Adipocyte (in vitro differentiated cells): ENCODE measurements at regions not wholly inside any gene's neighbourhood (a gene's known extent, or its start where the extent isn't known, plus 50 kb on each side); places are given as distances from the start of the nearest gene placed in this dataset.
"Not testable (repeated sequence)": the region's sequence is repeated elsewhere in the genome, so short reads cannot be mapped to it uniquely, and the experiment has no call there.

Source experiments
- DNase-seq: peaks from one replicate; pipeline ENCODE4 v3.0.0-alpha.2; 2015; ENCODE audit warnings: low read depth
- H3K27me3 ChIP-seq: replicated peaks from 2 replicates; pipeline ENCODE4 v1.7.0; 2013; ENCODE audit warnings: mild to moderate bottlenecking, low read length, moderate library complexity; ENCODE audit not compliant: control insufficient read depth, insufficient read depth
- H3K36me3 ChIP-seq: 2 replicates; pipeline ENCODE4 v1.7.0; 2013; ENCODE audit warnings: low read length, mild to moderate bottlenecking, moderate library complexity; ENCODE audit not compliant: control insufficient read depth, insufficient read depth, severe bottlenecking
- H3K4me1 ChIP-seq: 2 replicates; pipeline ENCODE4 v1.7.0; 2013; ENCODE audit warnings: mild to moderate bottlenecking, low read length, moderate library complexity; ENCODE audit not compliant: control insufficient read depth, insufficient read depth
- H3K4me3 ChIP-seq: 2 replicates; pipeline ENCODE4 v1.7.0; 2013; ENCODE audit warnings: mild to moderate bottlenecking, low read length, moderate library complexity
- H3K9ac ChIP-seq: 2 replicates; pipeline ENCODE4 v1.7.0; 2013; ENCODE audit warnings: mild to moderate bottlenecking, low read length, moderate library complexity
- H3K9me3 ChIP-seq: 2 replicates; pipeline ENCODE4 v1.7.0; 2013; ENCODE audit warnings: mild to moderate bottlenecking, low read length, moderate library complexity; ENCODE audit not compliant: control insufficient read depth

GRCh38 chr20:4468114-4468513 is 218.1 kb upstream of the PRNP start:
- Histone ChIP-seq H3K9me3 (no peaks in the 10 kb centered on the region), H3K9ac (no peak overlapping the region), H3K27me3 (no peaks in the 10 kb centered on the region), H3K36me3 (no peaks in the 10 kb centered on the region), H3K4me3 (no peak overlapping the region), H3K4me1 (peaks cover 15% of the 10 kb centered on the region)
- no peak for DNase-seq

DNA sequence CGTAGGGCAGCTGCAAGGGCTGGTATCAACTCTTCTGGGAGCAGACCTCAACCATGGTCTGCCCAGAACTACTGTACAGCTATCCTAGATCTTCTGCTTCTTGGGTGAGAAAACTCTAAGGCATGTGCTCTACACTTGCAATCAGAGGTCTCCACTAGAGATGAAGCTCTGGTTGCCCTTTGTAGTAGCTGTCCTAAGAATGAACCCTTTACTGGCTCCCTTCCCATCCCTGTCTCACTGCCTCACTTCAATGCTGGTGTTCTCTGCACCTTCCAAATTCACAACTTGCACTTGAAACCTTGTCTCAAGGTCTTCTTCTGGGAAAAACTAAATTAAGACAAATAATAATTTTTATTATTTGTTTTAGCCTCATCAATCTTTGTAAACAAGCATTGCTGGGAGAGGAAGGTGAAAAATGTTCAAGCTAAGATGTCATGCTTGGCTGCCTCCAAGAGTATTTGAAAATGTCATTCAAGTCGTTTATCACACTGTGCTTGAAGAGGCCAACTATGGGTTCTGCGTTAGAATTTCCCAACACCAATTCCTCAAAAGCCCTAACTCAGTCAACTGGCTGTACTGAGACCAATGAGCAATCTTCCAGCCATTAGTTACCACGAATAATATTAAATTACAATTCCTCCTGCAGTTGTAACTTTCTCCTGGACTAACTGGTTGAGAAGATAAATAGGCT is 216.9 kb upstream of the ADRA1D start:
- no peak for DNase-seq
- Histone ChIP-seq H3K4me1 (peaks cover 9% of the 10 kb centered on the region), H3K9ac (no peak overlapping the region), H3K4me3 (no peak overlapping the region), H3K36me3 (no peaks in the 10 kb centered on the region), H3K9me3 (no peaks in the 10 kb centered on the region), H3K27me3 (no peaks in the 10 kb centered on the region)

- Histone ChIP-seq H3K4me3 (no peak overlapping the region), H3K9ac (no peak overlapping the region), H3K36me3 (no peaks in the 10 kb centered on the region), H3K27me3 (no peaks in the 10 kb centered on the region), H3K4me1 (peaks cover 9% of the 10 kb centered on the region), H3K9me3 (no peaks in the 10 kb centered on the region)
- no peak for DNase-seq
Measured at GRCh38 chr20:4465212-4465611, 216.1 kb upstream of the ADRA1D start.

DNA sequence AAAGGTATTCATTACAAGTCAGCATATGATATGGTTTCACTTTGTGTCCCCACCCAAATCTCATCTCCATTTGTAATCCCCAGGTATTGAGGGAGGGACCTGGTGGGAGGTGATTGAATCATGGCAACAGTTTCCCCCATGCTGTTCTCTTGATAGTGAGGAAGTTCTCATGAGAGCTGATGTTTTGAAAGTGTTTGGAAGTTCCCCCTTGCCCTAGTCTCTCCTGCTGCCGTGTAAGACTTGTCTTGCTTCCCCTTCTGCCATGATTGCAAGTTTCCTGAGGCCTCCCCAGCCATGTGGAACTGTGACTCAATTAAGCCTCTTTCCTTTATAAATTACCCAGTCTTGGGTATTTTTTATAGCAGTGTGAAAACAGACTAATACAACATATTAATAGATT is 213.7 kb upstream of the ADRA1D start:
- H3K9ac ChIP-seq, H3K27me3 ChIP-seq, H3K36me3 ChIP-seq, DNase-seq, H3K4me3 ChIP-seq, H3K9me3 ChIP-seq: not testable (repeated sequence)
- peaks cover 10% of the 10 kb centered on the region for H3K4me1 ChIP-seq

GRCh38 chr20:4459081-4459480 is 210.0 kb upstream of the ADRA1D start:
- Histone ChIP-seq H3K36me3 (no peaks in the 10 kb centered on the region), H3K4me1 (peaks cover 8% of the 10 kb centered on the region), H3K4me3 (no peak overlapping the region), H3K9ac (no peak overlapping the region), H3K27me3 (no peaks in the 10 kb centered on the region), H3K9me3 (no peaks in the 10 kb centered on the region)
- DNase-seq: no peak

- Histone ChIP-seq H3K27me3 (no peaks in the 10 kb centered on the region), H3K9me3 (no peaks in the 10 kb centered on the region), H3K4me3 (no peak overlapping the region), H3K4me1 (peaks cover 13% of the 10 kb centered on the region), H3K9ac (no peak overlapping the region), H3K36me3 (no peaks in the 10 kb centered on the region)
- DNase-seq: no peak
Measured at GRCh38 chr20:4457566-4458543, 208.8 kb upstream of the ADRA1D start.

- H3K9me3 ChIP-seq: no peaks in the 10 kb centered on the region
- peaks cover 20% of the 10 kb centered on the region for H3K4me1 ChIP-seq
- H3K27me3 ChIP-seq: no peaks in the 10 kb centered on the region
- H3K4me3 ChIP-seq: no peak overlapping the region
- no peak overlapping the region for H3K9ac ChIP-seq
- no peaks in the 10 kb centered on the region for H3K36me3 ChIP-seq
- no peak for DNase-seq
Measured at GRCh38 chr20:4455996-4456395, 206.9 kb upstream of the ADRA1D start.

GRCh38 chr20:4455301-4455701 is 206.2 kb upstream of the ADRA1D start:
- Histone ChIP-seq H3K9ac (no peak overlapping the region), H3K9me3 (no peaks in the 10 kb centered on the region), H3K36me3 (no peaks in the 10 kb centered on the region), H3K27me3 (no peaks in the 10 kb centered on the region), H3K4me3 (no peak overlapping the region), H3K4me1 (peaks cover 23% of the 10 kb centered on the region)
- no peak for DNase-seq

DNA sequence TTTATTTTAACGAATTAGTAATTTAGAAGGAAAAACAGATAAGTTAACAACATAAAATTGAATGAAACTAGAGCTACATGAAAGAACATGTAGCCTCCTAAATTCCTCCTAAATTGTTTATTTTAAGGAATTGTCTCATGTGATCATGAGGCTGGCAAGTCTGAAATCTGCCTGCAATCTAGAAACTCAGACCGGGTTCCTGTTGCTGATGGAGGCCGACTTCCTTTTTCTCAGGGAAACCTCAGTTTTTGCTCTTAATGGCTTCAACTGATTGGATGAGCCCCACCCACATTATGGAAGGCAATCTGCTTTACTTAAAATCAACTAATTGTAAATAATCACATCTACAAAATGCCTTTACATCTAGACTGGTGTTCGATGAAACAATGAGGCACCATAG is 205.0 kb upstream of the ADRA1D start:
- Histone ChIP-seq H3K36me3 (no peaks in the 10 kb centered on the region), H3K9me3 (no peaks in the 10 kb centered on the region), H3K9ac (no peak overlapping the region), H3K4me3 (no peak overlapping the region), H3K4me1 (peaks cover 29% of the 10 kb centered on the region), H3K27me3 (no peaks in the 10 kb centered on the region)
- no peak for DNase-seq

DNA sequence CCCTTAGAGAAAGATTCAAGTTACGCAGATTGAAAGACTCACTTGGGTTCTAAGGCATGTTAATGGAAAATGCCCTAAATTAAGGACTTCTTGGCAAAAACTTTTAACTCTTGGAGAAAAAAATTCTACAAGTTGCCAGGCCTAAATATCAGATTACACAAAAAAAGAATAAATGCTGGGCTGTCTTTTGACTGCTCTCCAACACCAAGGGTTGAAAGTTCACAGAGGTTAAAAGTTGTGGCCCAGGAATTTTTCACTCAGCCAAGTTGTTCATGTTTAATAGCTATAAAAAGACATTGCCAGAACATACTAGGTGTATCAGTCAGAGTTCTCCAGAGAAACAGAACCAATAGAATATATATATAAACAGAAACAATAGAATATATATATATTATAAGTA is 204.3 kb upstream of the ADRA1D start:
- Histone ChIP-seq H3K4me1 (peaks cover 29% of the 10 kb centered on the region), H3K36me3 (no peaks in the 10 kb centered on the region)
- DNase-seq: no peak

GRCh38 chr20:4451487-4452081 is 202.5 kb upstream of the ADRA1D start:
- no peak overlapping the region for H3K4me3 ChIP-seq
- H3K27me3 ChIP-seq: no peaks in the 10 kb centered on the region
- H3K9ac ChIP-seq: no peak overlapping the region
- H3K9me3 ChIP-seq: no peaks in the 10 kb centered on the region
- no peaks in the 10 kb centered on the region for H3K36me3 ChIP-seq
- peaks cover 21% of the 10 kb centered on the region for H3K4me1 ChIP-seq
- no peak for DNase-seq

More for the DNA sequence above, 204.3 kb upstream of the ADRA1D start:
- H3K9ac ChIP-seq: no peak overlapping the region
- no peaks in the 10 kb centered on the region for H3K9me3 ChIP-seq
- no peak overlapping the region for H3K4me3 ChIP-seq
- no peaks in the 10 kb centered on the region for H3K27me3 ChIP-seq
